Activated CD4-positive, CD25-positive, alpha-beta regulatory T cell (primary cell): ENCODE measurements at regions not wholly inside any gene's neighbourhood (a gene's known extent, or its start where the extent isn't known, plus 50 kb on each side); places are given as distances from the start of the nearest gene placed in this dataset.
"Not testable (repeated sequence)": the region's sequence is repeated elsewhere in the genome, so short reads cannot be mapped to it uniquely, and the experiment has no call there.

Experiments used
- DNase-seq, 4 experiments: peaks; one replicate each; lab custom pipeline; 2025; lab: John Stamatoyannopoulos, UW

DNA sequence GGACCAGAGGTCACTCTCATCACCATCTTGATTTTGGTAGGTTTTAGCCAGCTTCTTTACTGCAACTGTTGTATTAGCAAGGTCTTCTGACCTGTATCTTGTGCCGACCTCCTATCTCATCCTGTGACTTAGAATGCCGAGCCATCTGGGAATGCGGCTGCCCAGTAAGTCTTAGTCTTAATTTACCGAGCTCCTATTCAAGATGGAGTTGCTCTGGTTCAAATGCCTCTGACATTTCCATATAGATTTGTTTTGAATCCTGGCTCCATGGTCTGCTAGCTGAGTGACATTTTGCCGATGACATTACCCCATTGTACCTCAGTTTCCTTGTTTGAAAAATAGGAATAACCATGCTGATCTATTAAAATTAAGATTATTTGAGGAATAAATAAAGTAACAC is 193.9 kb upstream of the HMCN1 start:
- DNase-seq = no peak

DNA sequence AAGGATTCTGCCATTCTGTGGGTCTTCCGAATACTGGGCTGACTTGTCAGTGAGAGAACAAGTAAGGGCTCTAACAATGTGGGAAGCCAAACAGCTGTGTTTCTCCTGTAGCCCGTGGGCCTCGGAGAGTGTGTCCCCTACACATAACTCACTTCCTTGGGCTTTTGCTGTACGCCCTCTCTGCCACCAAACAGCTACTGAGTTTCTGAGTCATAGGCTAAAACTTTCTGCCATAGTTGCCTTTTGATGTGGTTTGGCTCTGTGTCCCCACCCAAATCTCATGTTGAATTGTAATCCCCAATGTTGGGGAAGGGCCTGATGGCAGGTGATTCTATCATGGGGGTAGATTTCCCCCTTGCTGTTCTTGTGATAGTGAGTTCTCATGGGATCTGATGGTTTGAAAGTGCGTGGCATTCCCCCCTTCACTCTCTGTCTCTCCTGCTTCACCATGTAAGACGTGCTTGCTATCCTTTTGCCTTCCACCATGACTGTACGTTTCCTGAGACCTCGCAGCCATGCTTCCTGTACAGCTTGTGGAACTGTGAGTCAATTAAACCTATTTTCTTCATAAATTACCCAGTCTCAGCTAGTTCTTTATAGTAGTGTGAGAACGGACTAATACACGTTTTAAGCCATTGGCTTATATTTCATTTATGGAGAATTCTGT is 194.8 kb upstream of the HMCN1 start:
- DNase-seq = no peak

DNA sequence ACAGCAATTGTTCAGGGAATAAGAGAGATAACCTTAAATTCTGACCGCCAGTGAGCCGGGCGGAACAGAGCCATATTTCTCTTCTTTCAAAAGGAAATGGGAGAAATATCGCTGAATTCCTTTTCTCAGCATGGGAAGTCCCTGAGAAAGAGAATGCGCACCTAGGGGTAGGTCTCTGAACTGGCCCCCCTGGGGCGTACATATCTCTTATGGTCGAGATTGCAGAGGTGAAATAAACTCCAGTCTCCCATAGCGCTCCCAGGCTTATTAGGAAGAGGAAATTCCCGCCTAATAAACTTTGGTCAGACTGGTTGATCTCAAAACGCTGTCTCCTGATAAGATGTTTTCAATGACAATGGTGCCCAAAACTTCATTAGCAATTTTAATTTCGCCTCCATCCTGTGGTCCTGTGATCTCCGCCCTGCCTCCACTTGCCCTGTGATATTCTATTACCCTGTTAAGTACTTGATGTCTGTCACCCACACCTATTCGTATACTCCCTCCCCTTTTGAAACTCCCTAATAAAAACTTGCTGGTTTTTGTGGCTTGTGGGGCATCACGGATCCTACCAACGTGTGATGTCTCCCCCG is 195.8 kb upstream of the HMCN1 start:
- DNase-seq = not testable (repeated sequence)

DNA sequence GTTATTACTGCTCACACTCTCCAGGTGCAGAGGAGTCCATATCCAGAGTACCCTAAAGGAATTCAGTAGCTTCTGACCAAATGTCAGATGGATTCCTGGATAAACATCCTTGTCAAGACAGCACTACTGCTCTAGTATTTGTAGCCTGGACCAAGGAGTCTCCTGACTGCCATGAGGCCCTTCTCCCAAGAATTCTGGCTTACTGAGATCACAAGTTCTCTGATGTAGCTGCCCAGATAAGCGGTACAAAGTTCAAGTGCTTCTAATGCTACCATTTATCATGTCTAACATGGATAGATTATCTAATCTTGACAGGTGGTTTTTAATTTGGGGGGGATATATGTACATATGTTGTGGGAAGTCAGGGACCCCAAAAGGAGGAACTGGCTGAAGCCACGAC is 196.6 kb upstream of the HMCN1 start:
- DNase-seq = no peak

DNA sequence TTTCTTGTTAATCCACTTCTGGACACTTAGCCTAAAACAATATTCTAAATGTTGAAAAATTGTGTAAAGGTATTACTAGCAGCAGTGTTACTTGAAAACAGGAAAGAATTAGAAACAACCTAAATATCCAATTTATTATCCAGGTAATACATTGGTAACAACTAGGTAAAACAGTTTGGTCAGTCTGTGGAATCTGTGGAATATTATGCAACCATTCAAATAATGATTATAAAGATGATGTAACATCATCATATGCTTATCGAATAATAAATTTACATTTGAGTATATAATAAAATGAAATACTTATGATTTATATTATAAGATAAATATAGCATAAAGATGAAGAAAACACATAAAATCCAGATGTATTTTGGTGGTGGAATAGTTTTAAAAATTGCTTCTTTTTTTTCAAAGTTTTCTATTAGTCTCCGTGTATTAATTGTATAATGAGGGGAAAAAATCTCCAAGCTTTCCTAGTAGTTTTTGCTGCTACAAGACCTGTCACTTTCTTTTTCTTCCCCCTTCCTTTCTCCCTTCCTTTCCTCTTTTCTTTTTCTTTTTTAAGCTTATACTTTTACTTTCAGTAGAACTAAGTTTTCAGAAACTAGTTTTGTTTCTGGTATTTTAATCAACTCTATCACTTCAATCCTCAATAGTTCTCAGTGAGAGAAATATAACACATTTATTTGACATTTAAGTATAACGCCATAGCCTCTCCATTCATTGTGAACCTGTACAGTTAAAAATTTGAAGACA is 197.8 kb upstream of the HMCN1 start:
- DNase-seq = no peak

DNA sequence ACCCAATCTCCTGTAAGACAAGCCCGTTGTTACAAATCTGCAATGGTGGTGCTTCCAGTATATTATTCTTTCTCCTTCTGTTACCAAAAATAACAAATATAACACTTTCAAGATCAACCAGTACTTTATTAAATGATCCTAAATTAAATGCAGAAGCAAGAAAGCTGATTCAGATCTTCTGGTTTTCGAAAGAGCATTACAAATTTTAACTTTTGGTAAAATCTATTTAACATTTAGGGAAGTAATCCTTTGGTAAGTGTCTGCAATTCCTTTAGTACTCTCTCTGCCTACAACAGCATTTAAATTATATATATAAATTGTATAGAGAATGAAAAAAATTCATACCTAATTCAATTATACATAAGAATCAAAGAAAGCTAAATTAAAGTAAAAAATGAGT is 198.6 kb upstream of the HMCN1 start:
- no peak for DNase-seq

DNA sequence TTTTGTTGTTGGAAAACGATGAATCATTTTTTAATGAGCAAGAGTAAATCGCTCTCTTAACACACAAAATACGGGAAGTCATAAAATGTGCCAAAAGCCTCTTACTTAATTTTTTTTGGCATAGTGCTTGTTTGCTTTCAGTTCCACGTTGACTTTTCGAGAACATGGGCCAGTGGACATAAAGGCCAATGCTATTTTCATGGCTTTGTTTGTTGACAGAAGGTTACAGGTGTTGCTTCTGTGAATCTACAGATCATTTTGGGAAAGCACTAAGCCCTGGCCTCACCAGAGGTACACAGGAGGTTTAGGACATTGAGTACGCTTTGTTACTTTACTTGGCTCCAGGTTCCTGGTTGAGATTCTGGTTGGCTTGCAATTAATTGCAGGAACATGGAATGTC is 199.4 kb upstream of the HMCN1 start:
- no peak for DNase-seq

DNA sequence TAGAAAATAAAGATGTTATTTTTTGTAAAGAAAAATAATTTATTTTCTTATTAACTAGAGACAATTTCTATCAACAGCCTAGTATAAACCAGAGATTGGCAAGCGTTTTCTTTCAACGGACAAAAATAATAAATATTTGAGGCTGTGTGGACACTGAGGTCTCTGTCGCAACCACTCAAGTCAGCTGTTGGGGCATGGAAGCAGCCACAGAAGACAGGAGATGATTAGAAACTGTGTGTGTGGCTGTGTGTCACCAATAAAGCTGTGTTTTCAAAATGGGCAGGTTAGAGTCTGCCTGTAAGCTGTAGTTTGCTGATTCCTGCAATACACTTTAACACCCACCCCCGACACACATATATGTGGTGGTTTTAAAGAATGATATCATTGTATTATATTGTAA is 200.6 kb upstream of the HMCN1 start:
- no peak for DNase-seq

DNA sequence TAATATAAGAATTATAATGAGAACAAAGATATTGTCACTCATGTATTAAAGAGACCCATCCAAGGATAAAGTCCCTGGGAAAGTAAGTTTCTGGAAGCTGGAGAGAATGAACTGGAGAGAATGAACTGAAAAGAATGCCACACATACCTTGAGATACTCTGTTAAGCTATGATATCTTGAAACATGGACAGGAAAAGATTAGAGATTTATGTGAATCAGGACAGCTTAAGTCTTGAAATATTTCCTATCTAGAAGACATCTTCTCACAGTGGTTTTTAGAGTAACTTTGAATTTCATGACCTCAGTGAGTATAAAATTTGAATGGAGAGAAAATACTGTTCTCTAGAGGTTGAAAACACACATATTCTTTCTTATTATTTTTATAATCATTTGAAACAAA is 201.3 kb upstream of the HMCN1 start:
- no peak for DNase-seq

DNA sequence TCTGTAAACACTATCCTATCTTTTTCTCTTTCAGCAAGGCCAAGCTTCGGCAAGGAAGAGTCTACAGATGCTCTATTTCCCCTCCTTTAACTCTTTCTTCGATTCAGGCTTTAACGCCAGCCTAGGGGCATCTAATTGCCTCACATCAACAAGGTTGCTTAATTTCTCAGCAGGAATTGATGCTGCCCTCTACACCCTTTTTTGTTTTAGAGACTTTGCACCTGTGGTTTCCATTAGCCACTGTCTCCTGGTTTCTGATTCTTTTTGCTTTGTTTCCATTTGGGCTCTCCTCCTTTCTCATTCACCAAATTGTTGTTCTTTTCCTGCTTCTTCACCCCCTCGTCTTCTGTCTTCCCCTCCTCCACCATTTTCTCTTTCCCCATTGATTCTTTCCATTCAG is 202.4 kb upstream of the HMCN1 start:
- DNase-seq = no peak

DNA sequence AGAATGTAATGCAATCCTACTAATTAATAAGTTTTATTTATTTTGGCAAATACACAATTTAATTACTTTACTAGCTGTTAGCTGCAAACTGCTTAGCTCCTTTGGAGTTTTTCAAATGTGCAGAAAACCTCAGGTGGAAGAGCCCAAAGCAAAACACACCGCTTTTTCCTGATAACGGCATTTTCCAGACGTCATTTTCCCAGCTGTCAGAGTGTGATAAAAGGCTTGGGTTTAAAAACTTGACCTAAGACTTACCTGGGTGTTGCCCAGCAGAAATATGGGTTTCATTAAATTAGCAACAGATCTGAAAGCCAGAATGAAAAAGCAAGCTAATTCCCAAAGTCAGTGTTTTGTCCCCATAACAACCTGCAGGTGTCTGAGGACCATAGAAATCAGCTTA is 204.0 kb upstream of the HMCN1 start:
- no peak for DNase-seq

DNA sequence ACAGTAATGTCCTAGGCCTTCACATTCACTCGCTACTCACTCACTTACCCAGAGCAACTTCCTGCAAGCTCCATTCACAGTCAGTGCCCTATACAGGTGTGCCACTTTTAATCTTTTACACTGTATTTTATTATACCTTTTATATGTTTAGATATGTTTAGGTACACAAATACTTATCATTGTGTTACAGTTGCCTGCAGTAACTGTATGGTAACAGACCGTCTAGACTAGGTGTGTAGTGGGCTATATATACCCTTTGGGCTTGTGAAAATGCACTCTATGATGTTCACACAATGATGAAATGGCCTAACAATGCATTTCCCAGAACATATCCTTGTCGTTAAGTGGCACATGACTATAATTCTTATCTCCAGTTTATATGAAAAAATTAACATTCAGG is 204.5 kb upstream of the HMCN1 start:
- no peak for DNase-seq

DNA sequence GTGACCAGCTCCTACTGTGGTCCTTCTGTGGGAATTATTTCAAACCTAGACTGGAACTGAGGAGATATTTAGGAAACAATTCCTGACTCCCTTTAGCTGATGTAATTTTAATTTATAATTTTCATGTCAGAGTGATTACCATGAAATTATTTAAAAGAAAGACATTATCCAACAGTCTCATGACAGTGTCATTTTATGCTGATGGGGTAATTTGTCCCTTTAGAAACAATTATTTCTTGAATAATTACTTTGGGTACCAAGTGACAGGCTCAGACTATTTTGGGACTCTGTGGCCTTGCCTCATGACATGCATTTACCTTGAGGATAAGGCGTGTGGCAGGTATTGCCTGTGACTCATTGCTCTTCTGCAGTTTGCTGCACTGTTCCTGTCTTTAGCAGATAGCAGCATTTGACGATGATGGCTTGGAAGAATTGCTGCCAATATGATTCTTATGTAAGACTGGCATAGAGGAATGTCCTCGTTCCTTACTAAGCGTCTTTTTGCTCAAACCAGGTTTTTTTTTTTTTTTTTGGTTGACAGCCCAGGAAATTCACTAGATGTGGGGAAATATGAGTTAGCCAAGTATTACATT is 206.0 kb upstream of the HMCN1 start:
- no peak for DNase-seq

DNA sequence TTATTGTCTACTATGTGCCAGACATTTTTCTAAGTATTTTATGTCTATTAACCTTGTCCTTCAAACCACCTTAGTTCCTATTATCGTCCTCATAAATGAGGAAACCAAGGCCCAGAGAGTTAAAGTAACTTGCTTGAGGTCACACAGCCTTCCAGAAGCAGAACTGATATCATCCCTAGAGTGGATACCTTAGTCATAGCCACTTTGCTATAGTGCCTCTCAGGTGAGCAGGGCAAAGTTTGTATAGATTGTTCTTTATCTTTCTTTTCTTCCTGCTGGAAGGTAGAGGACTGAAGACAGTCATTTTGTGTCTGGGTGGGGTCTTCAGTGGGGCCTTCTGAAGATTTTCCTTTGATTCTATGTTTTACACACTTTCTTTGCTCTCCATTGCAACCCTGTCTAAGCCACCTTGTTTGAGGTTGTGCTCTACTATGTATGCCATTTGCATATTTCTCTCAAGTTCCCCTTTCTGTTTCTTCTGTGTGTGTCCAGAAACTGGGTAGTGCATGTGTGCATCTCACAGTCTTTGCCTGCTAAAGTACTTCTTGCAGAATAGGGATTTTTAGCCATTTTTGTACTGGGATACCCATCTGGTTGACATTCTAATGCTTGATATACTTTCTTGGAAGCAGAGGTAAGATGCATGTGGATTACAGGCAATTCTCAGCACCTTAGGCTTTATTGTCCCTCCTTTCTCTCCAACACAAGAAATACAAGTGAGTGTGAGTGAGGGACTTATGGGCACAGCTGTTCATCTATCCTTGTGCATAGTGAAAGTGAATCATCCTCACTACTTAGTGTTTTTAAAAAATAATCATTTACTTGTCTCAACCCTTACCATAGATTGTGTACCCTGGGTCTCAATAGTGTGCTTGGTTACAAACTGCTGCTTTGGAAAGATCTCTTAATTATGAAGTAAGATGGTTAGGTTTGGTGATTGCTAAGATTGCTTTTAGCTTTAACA is 207.6 kb upstream of the HMCN1 start:
- no peak for DNase-seq

DNA sequence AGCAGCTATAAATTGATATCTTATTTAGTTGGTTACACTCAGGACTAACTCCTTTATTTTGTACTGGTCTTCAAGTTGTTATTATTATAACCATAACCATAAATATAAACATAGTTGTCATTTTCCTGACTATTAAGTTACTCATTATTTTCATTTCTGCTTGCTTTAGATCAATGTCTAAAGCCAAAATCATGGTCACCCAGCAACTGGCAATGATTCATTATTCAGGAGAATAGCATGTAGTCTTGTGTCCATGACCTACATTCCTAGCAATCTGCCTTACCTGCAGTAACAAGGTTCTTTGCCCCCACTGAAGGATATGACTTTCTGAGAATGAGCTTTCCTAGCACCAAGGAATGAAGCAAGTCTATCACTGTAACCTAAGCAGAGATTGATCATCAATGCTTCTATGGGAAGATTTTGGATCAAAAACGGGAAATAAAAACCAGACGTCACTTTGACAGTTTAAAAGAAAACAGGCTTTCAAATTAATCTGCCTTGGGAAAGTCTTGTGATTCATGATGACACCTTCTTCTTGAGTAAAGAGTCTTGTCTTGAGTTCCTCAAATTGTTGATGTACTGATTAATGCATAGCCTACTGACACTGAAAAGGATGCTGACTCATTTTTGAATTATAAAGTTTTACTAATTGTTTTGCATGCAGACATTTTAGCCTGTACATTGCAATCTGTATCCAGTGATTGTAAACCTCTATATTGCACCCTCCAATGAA is 203.3 kb upstream of the IVNS1ABP start:
- DNase-seq = no peak

DNA sequence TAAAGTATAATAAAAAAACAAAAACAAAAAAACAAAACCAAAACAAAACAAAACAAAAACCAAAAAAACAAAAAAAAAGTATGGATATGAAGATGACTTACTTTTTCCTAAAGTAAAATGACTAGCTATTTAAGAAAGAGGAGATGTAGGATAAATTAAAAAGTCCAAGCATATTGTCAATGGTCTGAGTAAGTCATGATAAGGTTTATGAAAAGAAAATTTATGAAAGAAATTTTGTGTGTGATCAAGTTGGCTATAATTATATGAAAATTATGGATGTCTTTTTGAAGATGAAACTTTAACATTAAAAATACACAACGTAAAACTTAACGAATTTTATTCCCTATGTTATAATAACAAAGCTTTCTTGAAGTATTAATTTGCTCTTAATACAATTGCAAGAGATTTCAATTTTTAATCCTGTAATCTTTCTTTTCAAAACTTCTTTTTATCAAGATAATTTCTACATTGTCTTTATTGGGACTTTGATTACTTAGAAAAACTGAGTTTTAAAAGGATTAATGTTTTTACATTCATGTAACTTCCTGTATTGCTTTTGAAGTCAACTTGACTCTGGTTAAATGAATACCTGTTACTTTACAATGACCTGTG is 200.9 kb upstream of the IVNS1ABP start:
- no peak for DNase-seq

DNA sequence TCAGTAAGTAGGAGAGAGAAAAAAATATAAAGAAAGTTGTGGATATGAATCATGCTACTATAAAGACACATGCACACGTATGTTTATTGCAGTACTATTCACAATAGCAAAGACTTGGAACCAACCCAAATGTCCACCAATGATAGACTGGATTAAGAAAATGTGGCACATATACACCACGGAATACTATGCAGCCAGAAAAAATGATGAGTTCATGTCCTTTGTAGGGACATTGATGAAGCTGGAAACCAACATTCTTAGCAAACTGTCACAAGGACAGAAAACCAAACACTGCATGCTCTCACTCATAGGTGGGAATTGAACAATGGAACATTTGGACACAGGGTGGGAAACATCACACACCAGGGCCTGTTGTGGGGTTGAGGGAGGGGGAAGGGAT is 200.3 kb upstream of the IVNS1ABP start:
- not testable (repeated sequence) for DNase-seq

DNA sequence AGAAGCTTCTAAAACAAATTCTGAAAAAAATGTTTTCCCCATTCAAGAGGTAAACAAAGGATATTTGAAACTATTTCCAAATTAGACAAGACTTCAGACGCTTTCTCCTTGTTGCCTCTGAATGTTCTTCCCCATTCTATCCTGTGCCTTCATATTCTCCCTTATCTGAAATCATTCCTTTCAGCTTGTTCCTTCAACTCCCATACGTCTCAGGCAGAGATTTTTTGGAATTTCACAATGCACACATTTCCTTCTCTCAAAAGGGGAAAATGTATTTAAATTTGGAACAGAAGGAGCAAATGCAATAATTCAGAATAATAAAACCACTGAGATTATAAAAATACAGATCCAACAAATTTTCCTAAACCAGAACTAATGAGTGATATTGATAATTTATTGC is 198.7 kb upstream of the IVNS1ABP start:
- DNase-seq = no peak

DNA sequence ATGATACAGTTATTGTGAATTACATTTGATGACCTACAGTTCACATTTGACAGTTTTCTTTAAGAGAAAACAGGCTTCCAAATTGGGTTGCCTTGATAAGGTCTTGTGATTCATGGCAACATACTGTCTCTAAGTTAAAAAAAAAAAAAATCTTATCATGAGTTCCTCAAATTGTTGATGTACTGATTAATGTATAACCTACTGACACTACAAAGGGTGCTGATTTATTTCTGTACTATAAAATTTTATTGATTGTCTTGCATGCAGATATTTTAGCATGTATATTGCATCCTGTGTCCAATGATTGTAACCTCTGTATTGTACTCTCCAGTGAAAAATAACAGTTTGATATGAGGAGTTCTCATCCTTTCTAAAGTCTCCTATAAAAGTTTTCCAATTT is 197.3 kb upstream of the IVNS1ABP start:
- no peak for DNase-seq

DNA sequence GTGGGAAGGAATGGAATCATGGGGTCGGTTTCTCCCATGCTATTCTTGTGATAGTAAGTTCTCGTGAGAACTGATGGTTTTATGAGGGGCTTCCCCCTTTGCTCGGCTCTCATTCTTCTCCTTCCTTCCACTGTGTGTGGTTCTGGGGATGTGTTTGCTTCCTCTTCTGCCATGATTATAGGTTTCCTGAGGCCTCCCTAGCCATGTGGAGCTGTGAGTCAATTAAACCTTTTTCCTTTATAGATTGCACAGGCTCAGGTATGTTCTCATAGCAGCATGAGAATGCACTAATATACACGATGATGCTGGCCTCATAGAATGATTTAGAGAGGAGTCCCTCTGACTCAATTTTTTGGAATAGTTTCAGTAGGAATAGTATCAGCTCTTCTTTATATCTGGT is 195.4 kb upstream of the IVNS1ABP start:
- no peak for DNase-seq

DNA sequence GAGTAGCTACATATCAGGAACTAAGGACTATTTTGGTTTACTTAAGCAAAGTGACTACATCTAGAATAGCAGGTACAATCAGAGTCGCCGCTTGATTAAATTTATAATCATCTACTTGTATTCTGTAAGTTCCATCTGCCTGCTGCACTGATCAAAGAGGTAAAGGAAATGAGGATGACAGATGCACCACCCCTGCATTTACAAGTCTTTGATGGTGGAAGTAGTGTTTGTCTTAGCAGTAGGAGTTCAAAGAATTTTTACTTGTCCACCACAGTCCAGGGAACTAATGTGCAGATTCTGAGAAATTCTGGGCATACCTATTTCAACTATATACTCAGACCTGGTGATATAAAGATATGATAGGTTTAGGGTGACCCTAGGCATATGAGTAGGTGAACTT is 184.1 kb upstream of the IVNS1ABP start:
- DNase-seq = no peak
